Lower lobe of right lung (tissue), 2 donors: ENCODE measurements at regions not wholly inside any gene's neighbourhood (a gene's known extent, or its start where the extent isn't known, plus 50 kb on each side); places are given as distances from the start of the nearest gene placed in this dataset.

Source experiments
- ATAC-seq, 2 donors: fragments of 200-7000 bp; cut with Tn5 transposase; one replicate each; pipeline ENCODE4 v1.9.1; 2020 to 2022; ENCODE audit warnings: mild to moderate bottlenecking in 2 of 2, moderate library complexity in 2 of 2
- DNase-seq: peaks from one replicate; pipeline ENCODE4 v3.0.0-alpha.2; 2020
- H3K27ac ChIP-seq: fragments of 200-600 bp; one replicate; pipeline ENCODE4 v1.8.0; 2022
- H3K27me3 ChIP-seq: fragments of 200-600 bp; one replicate; pipeline ENCODE4 v1.8.0; 2022; ENCODE audit warnings: low read depth
- H3K36me3 ChIP-seq: fragments of 200-600 bp; one replicate; pipeline ENCODE4 v1.8.0; 2022; ENCODE audit warnings: mild to moderate bottlenecking
- H3K4me1 ChIP-seq: fragments of 200-600 bp; one replicate; pipeline ENCODE4 v1.8.0; 2022
- H3K4me3 ChIP-seq: fragments of 200-600 bp; one replicate; pipeline ENCODE4 v1.8.0; 2022; ENCODE audit warnings: mild to moderate bottlenecking
- H3K9me3 ChIP-seq: fragments of 200-600 bp; one replicate; pipeline ENCODE4 v1.8.0; 2022
- CTCF ChIP-seq: fragments of 200-600 bp; IDR thresholded peaks from one replicate; pipeline ENCODE4 v1.8.0; 2022; ENCODE audit warnings: antibody characterized with exemption, mild to moderate bottlenecking
- intact Hi-C: fragments of 100-400 bp; cut with DNase I; formaldehyde crosslinking; loops from one replicate; pipeline ENCODE4 v1.11.0; 2022
- donor health status: DM: no; HTN: yes; CAD: no; lungs with severe emphysema.

GRCh38 chr2:220337611-220338440 lies 710.4 kb downstream of the SLC4A3 start:
- ATAC-seq, result no peak
- no peak for TF ChIP-seq CTCF

GRCh38 chr2:220341014-220341413 lies 713.6 kb downstream of the SLC4A3 start:
- DNase-seq (no peak), ATAC-seq (no peak)
- Histone ChIP-seq H3K27ac (no peak overlapping the region), H3K4me1 (no peaks in the 10 kb centered on the region), H3K27me3 (no peaks in the 10 kb centered on the region), H3K36me3 (no peaks in the 10 kb centered on the region), H3K4me3 (no peak overlapping the region), H3K9me3 (no peaks in the 10 kb centered on the region)
- no peak for TF ChIP-seq CTCF
- intact Hi-C loops, result no loop called here

More at GRCh38 chr2:220337611-220338440, 710.4 kb downstream of the SLC4A3 start:
- Histone ChIP-seq H3K9me3 (no peaks in the 10 kb centered on the region), H3K27ac (no peak overlapping the region), H3K4me3 (no peak overlapping the region), H3K4me1 (no peaks in the 10 kb centered on the region), H3K36me3 (no peaks in the 10 kb centered on the region), H3K27me3 (no peaks in the 10 kb centered on the region)
- no peak for DNase-seq
- intact Hi-C loops, result no loop called here

DNA sequence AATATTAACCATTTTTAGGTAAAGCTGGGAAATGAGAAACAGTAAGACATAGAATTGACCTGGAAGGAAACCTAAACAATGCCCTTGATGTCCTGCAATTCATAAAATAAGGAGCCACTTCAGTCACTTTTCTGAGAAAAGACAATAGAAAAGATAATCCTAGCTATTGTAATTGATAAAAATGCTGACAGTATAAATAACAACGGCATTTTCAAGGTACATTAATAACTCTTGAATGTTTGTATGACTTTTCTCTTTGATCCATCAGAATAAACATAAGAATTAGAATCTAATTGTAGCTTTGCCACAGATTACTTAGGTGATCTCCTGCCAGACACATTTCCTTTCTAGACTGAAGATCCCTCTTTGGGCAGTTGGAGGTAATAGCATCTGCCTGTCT lies 719.5 kb downstream of the SLC4A3 start:
- no peaks in the 10 kb centered on the region for H3K9me3 ChIP-seq
- no peaks in the 10 kb centered on the region for H3K4me1 ChIP-seq
- no peak for TF ChIP-seq CTCF
- no peak overlapping the region for H3K27ac ChIP-seq
- H3K4me3 ChIP-seq, result no peak overlapping the region
- no peak for DNase-seq
- H3K36me3 ChIP-seq, result no peaks in the 10 kb centered on the region
- no peaks in the 10 kb centered on the region for H3K27me3 ChIP-seq
- ATAC-seq, result no peak
- intact Hi-C loops, result no loop called here

GRCh38 chr2:220347626-220348025 lies 720.2 kb downstream of the SLC4A3 start:
- intact Hi-C loops, result no loop called here
- ATAC-seq, result no peak
- Histone ChIP-seq H3K27me3 (no peaks in the 10 kb centered on the region), H3K4me3 (no peak overlapping the region), H3K9me3 (no peaks in the 10 kb centered on the region), H3K27ac (no peak overlapping the region), H3K4me1 (no peaks in the 10 kb centered on the region), H3K36me3 (no peaks in the 10 kb centered on the region)
- TF ChIP-seq CTCF, result no peak
- no peak for DNase-seq

GRCh38 chr2:220348206-220348605 lies 720.8 kb downstream of the SLC4A3 start:
- no peaks in the 10 kb centered on the region for H3K36me3 ChIP-seq
- no peaks in the 10 kb centered on the region for H3K9me3 ChIP-seq
- intact Hi-C loops, result no loop called here
- H3K27me3 ChIP-seq, result no peaks in the 10 kb centered on the region
- no peak for DNase-seq
- no peaks in the 10 kb centered on the region for H3K4me1 ChIP-seq
- TF ChIP-seq CTCF, result no peak
- no peak for ATAC-seq
- no peak overlapping the region for H3K27ac ChIP-seq
- no peak overlapping the region for H3K4me3 ChIP-seq
